GM19239 (cell line): ENCODE measurements at regions not wholly inside any gene's neighbourhood (a gene's known extent, or its start where the extent isn't known, plus 50 kb on each side); places are given as distances from the start of the nearest gene placed in this dataset.
A peak's percentile ranks its signal among the peaks of the same experiment; 100 is the strongest.

Experiments used
- DNase-seq: peaks from one replicate; pipeline ENCODE4 v3.0.0; 2011; ENCODE audit warnings: low spot score; ENCODE audit not compliant: insufficient read length
- FAIRE-seq: peaks from 2 replicates; lab custom pipeline; 2011; peaks lifted over from hg19 to GRCh38; lab: Jason Lieb, UNC

GRCh38 chr12:112559784-112560183, 141.0 kb downstream of the PTPN11 start:
- FAIRE-seq = no peak
- no peak for DNase-seq

- FAIRE-seq (no peak), DNase-seq (no peak)
Measured at GRCh38 chr12:112564160-112564784, 145.5 kb downstream of the PTPN11 start.

GRCh38 chr12:112568641-112569040, 149.9 kb downstream of the PTPN11 start:
- no peak for FAIRE-seq
- DNase-seq = no peak

- no peak for FAIRE-seq
- no peak for DNase-seq
Measured at GRCh38 chr12:112570096-112570495, 151.3 kb downstream of the PTPN11 start.

GRCh38 chr12:112573141-112573540, 154.4 kb downstream of the PTPN11 start:
- no peak for FAIRE-seq
- no peak for DNase-seq

GRCh38 chr12:112574896-112575558, 156.3 kb downstream of the PTPN11 start:
- DNase-seq = no peak
- FAIRE-seq = no peak

- FAIRE-seq = no peak
- no peak for DNase-seq
Measured at GRCh38 chr12:112575559-112576067, 156.9 kb downstream of the PTPN11 start.

GRCh38 chr12:112577473-112578329, 159.0 kb downstream of the PTPN11 start:
- DNase-seq (no peak), FAIRE-seq (no peak)

GRCh38 chr12:112584266-112584722, 165.5 kb downstream of the PTPN11 start:
- FAIRE-seq = peak; percentile 35
- no peak for DNase-seq

GRCh38 chr12:112586148-112586783, 167.5 kb downstream of the PTPN11 start:
- FAIRE-seq = no peak
- no peak for DNase-seq

GRCh38 chr12:112589275-112589674, 170.5 kb downstream of the PTPN11 start:
- no peak for FAIRE-seq
- no peak for DNase-seq

- FAIRE-seq = no peak
- no peak for DNase-seq
Measured at GRCh38 chr12:112590281-112590680, 171.5 kb downstream of the PTPN11 start.

GRCh38 chr12:112591488-112591887, 172.7 kb downstream of the PTPN11 start:
- FAIRE-seq = no peak
- DNase-seq = no peak

- DNase-seq (no peak), FAIRE-seq (no peak)
Measured at GRCh38 chr12:112595410-112595809, 176.7 kb downstream of the PTPN11 start.

GRCh38 chr12:112597986-112598385, 179.2 kb downstream of the PTPN11 start:
- FAIRE-seq = no peak
- DNase-seq = no peak

GRCh38 chr12:112598626-112599025, 179.9 kb downstream of the PTPN11 start:
- DNase-seq (no peak), FAIRE-seq (no peak)

- DNase-seq (no peak), FAIRE-seq (no peak)
Measured at GRCh38 chr12:112599871-112600270, 181.1 kb downstream of the PTPN11 start.

GRCh38 chr12:112602150-112602549, 183.4 kb downstream of the PTPN11 start:
- no peak for DNase-seq

GRCh38 chr12:112606611-112607365, 184.8 kb upstream of the RPH3A start:
- FAIRE-seq (no peak), DNase-seq (no peak)

More at GRCh38 chr12:112602150-112602549, 183.4 kb downstream of the PTPN11 start:
- no peak for FAIRE-seq

GRCh38 chr12:112607427-112607826, 184.1 kb upstream of the RPH3A start:
- FAIRE-seq (no peak), DNase-seq (no peak)
